Ishikawa (cell line): ENCODE measurements at regions not wholly inside any gene's neighbourhood (a gene's known extent, or its start where the extent isn't known, plus 50 kb on each side); places are given as distances from the start of the nearest gene placed in this dataset.

Experiments used
- CEBPB ChIP-seq: IDR thresholded peaks from 2 replicates; pipeline ENCODE4 v1.6.1; 2012
- CREB1 ChIP-seq: IDR thresholded peaks from 2 replicates; pipeline ENCODE4 v1.6.1; 2012; ENCODE audit warnings: low read depth
- EGR1 ChIP-seq: IDR thresholded peaks from 2 replicates; pipeline ENCODE4 v1.6.1; 2012
- EP300 ChIP-seq: IDR thresholded peaks from 2 replicates; pipeline ENCODE4 v1.6.1; 2012; ENCODE audit warnings: borderline replicate concordance
- FOXM1 ChIP-seq: IDR thresholded peaks from 2 replicates; pipeline ENCODE4 v1.6.1; 2012; ENCODE audit warnings: low read depth, borderline replicate concordance
- MAX ChIP-seq: IDR thresholded peaks from 2 replicates; pipeline ENCODE4 v1.6.1; 2012
- NFIC ChIP-seq: IDR thresholded peaks from 2 replicates; pipeline ENCODE4 v1.6.1; 2012
- RAD21 ChIP-seq: IDR thresholded peaks from 2 replicates; pipeline ENCODE4 v1.6.1; 2012; ENCODE audit warnings: low read depth
- REST ChIP-seq: IDR thresholded peaks from 2 replicates; pipeline ENCODE4 v1.6.1; 2012; ENCODE audit warnings: low read depth, mild to moderate bottlenecking
- TAF1 ChIP-seq: IDR thresholded peaks from 2 replicates; pipeline ENCODE4 v1.6.1; 2012; ENCODE audit warnings: low read depth, mild to moderate bottlenecking
- TCF12 ChIP-seq: IDR thresholded peaks from 2 replicates; pipeline ENCODE4 v1.6.1; 2012; ENCODE audit warnings: low read depth
- TEAD4 ChIP-seq: IDR thresholded peaks from 2 replicates; pipeline ENCODE4 v1.6.1; 2012
- USF1 ChIP-seq: IDR thresholded peaks from 2 replicates; pipeline ENCODE4 v1.6.1; 2012
- YY1 ChIP-seq: IDR thresholded peaks from 2 replicates; pipeline ENCODE4 v1.6.1; 2012; ENCODE audit warnings: low read depth
- ZBTB7A ChIP-seq: IDR thresholded peaks from 2 replicates; pipeline ENCODE4 v1.6.1; 2012; ENCODE audit warnings: low read depth

- TF ChIP-seq RAD21 (no peak), TEAD4 (no peak), REST (no peak), CEBPB (no peak), EP300 (no peak), MAX (no peak)
These were observed 55.8 kb upstream of the MGAT5 start for GRCh38 chr2:134198006-134198634.

- no peak for TF ChIP-seq CEBPB
- no peak for TF ChIP-seq TCF12
- TF ChIP-seq EGR1, result no peak
- no peak for TF ChIP-seq EP300
- no peak for TF ChIP-seq TAF1
- no peak for TF ChIP-seq NFIC
- no peak for TF ChIP-seq CREB1
- TF ChIP-seq USF1, result no peak
- TF ChIP-seq FOXM1, result no peak
- TF ChIP-seq TEAD4, result no peak
- TF ChIP-seq MAX, result no peak
- TF ChIP-seq ZBTB7A, result no peak
These were observed 54.7 kb upstream of the MGAT5 start for GRCh38 chr2:134199123-134199522.

GRCh38 chr2:134200036-134200618 lies 53.7 kb upstream of the MGAT5 start:
- no peak for TF ChIP-seq REST
- no peak for TF ChIP-seq ZBTB7A
- no peak for TF ChIP-seq EP300
- no peak for TF ChIP-seq TEAD4
- TF ChIP-seq TCF12, result no peak
- no peak for TF ChIP-seq EGR1
- no peak for TF ChIP-seq CREB1
- TF ChIP-seq CEBPB, result no peak
- no peak for TF ChIP-seq FOXM1
- no peak for TF ChIP-seq YY1
- TF ChIP-seq MAX, result no peak
- TF ChIP-seq RAD21, result no peak
- TF ChIP-seq NFIC, result no peak
- TF ChIP-seq TAF1, result no peak
- TF ChIP-seq USF1, result no peak

GRCh38 chr2:134201533-134201932 lies 52.3 kb upstream of the MGAT5 start:
- TF ChIP-seq CEBPB (no peak), CREB1 (no peak), FOXM1 (no peak), TEAD4 (no peak), TAF1 (no peak), MAX (no peak), REST (no peak), ZBTB7A (no peak), RAD21 (no peak), EGR1 (no peak), NFIC (no peak), USF1 (no peak), YY1 (no peak), TCF12 (no peak), EP300 (no peak)
